ENCODE measurements at regions not wholly inside any gene's neighbourhood (a gene's known extent, or its start where the extent isn't known, plus 50 kb on each side); places are given as distances from the start of the nearest gene placed in this dataset.

DNA sequence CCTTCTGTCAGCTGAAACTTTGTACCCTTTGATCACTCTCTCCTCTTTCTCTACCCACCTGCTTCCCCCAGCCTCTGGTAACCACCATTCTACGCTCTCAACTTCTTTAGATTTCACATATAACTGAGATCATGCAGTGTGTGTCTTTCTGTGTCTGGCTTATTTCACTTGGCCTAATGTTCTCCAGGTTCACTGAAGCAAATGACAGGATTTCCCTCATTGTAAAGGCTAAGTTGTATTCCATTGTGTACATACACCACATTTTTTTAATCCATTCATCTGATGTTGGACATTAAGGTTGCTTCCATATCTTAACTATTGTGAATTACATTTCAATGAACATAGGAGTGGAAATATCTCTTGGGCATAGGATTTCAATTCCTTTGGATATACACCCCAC, 207.6 kb downstream of the MIAT start:
- TF ChIP-seq, protein P1, sequence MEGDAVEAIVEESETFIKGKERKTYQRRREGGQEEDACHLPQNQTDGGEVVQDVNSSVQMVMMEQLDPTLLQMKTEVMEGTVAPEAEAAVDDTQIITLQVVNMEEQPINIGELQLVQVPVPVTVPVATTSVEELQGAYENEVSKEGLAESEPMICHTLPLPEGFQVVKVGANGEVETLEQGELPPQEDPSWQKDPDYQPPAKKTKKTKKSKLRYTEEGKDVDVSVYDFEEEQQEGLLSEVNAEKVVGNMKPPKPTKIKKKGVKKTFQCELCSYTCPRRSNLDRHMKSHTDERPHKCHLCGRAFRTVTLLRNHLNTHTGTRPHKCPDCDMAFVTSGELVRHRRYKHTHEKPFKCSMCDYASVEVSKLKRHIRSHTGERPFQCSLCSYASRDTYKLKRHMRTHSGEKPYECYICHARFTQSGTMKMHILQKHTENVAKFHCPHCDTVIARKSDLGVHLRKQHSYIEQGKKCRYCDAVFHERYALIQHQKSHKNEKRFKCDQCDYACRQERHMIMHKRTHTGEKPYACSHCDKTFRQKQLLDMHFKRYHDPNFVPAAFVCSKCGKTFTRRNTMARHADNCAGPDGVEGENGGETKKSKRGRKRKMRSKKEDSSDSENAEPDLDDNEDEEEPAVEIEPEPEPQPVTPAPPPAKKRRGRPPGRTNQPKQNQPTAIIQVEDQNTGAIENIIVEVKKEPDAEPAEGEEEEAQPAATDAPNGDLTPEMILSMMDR (conservative IDR thresholded peaks at IDR 0.05; ENCODE audit: low read length), result no peak
- DNase-seq (ENCODE audit: low read depth), result no peak
- no peak overlapping the region for H3K4me3 ChIP-seq (ENCODE audit: low read length)

DNA sequence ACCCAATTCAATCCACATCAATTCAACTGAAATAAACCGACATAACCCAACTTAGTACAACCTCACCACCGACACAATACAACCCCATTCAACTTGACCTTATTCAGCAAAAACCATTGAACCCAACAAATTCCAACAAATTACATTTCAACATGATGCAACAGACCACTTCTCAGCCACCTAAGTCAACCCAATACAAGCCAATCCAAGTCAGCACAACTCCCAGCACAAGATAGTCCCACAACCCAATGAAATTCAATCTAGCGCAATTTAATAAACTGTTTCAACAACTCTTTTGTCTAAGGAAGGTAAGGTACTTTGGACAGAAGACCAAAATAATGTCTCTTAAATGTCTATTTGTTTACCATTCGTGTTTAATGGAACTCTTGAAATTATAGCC, 226.0 kb downstream of the MIAT start:
- no peak for DNase-seq (ENCODE audit: low read depth)
- H3K4me3 ChIP-seq (ENCODE audit: low read length), result no peak overlapping the region
- TF ChIP-seq, protein P1 (conservative IDR thresholded peaks at IDR 0.05; ENCODE audit: low read length), result no peak

DNA sequence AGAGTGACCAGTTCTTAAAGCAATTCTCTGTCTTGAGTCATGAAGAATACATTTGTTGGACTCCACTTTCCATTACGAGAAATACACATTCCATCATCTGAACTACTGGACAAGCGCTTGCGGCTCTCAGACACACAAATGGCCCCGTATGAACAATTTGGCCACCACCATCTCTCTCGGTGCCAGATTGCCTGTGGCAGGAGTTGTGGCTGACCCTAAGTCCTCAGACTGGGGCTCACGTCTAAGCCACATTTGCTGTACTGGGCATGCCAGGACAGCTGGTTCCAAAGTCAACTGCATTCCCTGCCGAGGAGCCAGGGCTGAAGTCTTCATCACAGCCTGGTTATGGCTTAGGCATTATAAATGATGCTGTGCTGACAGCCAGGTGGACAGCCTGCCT, 227.5 kb downstream of the MIAT start:
- TF ChIP-seq, protein P1 (conservative IDR thresholded peaks at IDR 0.05; ENCODE audit: low read length), result no peak
- DNase-seq (ENCODE audit: low read depth), result peak; percentile 20
- no peak overlapping the region for H3K4me3 ChIP-seq (ENCODE audit: low read length)

DNA sequence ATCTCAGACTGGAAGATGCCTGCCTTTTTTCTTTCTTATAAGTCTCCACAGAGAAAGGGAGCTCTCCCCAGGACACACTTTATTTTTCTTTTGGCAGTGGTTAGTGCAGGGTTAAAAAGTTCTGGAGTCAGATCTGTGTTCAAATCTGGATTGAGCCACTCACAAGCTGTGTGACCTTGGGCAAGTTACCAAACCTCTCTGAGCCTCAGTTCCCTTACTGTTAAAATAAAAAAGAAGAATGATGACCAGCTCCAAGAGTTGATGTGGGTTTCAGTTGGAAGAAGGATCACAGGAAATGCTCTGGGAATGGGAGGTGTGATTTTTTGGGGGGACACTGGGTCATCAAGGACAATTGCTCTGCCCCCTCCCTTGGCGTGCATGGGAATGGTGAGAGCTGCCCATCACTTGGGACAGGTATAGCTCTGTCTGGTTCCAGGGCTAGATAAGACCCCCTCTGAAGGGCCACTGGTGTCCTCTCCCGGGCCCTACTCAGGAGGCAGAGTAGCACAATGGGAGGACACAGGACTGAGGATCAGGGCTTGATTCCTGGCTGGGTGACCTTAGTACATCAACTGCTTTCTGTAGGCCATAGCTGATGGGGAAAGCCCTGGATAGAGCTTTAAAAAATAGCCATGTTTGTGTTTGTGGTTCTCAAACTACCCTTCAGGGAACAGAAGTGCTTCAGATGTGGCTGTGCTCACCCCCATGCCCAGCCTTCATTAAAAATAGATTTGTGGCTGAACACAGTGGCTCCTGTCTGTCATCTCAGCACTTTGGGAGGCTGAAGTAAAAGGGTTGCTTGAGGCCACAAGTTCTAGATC, 228.3 kb downstream of the MIAT start:
- peak; percentile 46 for DNase-seq (ENCODE audit: low read depth)
- H3K4me3 ChIP-seq (ENCODE audit: low read length), result no peak overlapping the region
- TF ChIP-seq, protein P1 (conservative IDR thresholded peaks at IDR 0.05; ENCODE audit: low read length), result no peak

DNA sequence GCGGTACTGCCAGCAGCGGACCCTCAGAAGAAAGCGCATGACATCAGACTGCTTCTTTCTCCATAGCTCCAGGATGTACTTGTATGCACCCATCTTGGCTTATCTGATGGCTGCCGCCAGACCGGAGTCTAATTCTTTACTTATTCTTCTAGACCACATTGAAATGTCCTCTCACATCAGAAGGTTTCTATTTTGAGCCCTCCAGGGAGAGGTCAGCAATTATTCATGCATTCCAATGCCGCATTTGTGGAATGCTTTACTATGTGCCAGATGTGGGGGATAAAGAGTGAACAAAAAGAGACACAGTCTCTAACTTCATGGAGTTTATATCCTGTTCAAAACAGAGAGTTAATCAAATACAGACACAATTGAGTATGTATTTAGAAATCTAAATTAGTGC, 230.1 kb downstream of the MIAT start:
- H3K4me3 ChIP-seq (ENCODE audit: low read length), result no peak overlapping the region
- DNase-seq (ENCODE audit: low read depth), result peak; percentile 94
- TF ChIP-seq, protein P1 (conservative IDR thresholded peaks at IDR 0.05; ENCODE audit: low read length), result no peak

DNA sequence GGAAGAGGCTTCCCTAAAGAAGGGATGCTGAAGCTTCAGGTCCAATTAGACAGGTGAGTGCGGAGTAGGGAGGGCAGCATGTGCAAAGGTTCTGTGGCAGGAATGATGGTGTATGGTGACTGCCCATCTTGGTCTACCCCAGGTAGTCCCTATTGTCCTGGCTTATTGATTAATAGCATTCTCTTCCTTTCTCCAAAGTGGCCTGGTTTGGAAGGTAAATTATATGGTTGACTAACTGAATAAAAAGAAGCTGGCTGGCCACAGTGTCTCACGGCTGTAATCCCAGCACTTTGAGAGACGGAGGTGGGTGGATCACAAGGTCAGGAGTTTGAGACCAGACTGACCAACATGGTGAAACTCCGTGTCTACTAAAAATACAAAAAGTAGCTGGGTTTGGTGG, 230.5 kb downstream of the MIAT start:
- DNase-seq (ENCODE audit: low read depth), result no peak
- H3K4me3 ChIP-seq (ENCODE audit: low read length), result no peak overlapping the region
- TF ChIP-seq, protein P1 (conservative IDR thresholded peaks at IDR 0.05; ENCODE audit: low read length), result no peak

DNA sequence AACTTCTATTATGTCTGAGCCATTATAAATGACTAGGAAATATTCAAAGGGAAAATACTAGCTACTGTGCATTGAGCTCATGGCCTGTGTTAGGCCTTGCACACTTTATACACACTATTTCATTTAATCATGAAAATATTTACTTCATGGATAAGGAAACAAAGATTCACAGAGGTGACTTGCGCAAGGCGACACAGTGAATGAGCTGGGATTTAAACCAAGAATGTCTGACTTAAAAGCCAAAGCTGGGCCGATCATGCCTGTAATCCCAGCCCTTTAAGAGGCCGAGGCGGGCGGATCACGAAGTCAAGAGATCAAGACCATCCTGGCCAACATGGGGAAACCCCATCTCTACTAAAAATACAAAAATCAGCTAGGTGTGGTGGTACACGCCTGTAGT, 231.5 kb downstream of the MIAT start:
- peak; percentile 45 for DNase-seq (ENCODE audit: low read depth)
- H3K4me3 ChIP-seq (ENCODE audit: low read length), result no peak overlapping the region
- TF ChIP-seq, protein P1 (conservative IDR thresholded peaks at IDR 0.05; ENCODE audit: low read length), result no peak

All from AG10803 (cell line).